Hindlimb muscle (tissue), 1 donor: ENCODE measurements at regions not wholly inside any gene's neighbourhood (a gene's known extent, or its start where the extent isn't known, plus 50 kb on each side); places are given as distances from the start of the nearest gene placed in this dataset.

ENCODE experiments used
- DNase-seq: peaks from one replicate; pipeline ENCODE4 v3.0.0-alpha.2; 2013

DNA sequence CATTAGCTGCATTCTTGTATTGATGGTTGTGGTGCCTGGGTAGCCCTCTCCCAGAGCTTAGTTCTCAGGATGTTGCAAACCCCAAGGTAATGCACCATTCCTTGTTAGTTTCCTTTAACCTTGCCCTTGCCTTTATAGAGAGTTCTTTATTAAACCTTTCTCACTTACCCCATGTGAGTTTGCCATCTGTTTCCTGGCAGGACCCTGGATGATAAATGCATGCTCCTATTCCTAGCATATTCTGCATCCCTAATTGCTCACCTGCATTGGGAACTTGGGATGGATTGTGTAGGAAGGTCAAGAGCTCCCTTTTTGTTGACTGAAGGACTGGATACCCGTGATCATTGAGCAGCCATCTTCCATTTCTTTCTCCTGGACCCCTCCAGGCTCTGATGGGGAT is 59.9 kb upstream of the AP1S2 start:
- no peak for DNase-seq

DNA sequence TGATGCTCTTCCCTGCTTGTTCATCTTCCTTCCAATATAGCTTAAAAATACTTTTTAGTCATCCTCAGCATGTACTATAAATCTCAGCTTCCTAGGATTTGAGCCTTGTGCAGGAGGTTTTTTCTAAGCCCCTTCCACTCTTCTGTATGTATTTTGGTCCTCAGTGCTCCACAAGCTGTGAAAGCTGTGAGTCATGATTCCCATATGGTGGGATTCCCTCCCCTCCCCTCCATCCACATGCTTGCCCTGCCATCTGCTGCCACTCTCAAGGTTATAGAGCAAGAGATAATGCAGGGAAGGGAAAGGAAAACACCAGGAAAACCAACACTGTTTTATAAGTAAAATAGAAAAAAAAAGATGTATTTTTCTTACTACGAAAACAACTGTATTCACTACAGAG is 58.5 kb upstream of the AP1S2 start:
- no peak for DNase-seq

DNA sequence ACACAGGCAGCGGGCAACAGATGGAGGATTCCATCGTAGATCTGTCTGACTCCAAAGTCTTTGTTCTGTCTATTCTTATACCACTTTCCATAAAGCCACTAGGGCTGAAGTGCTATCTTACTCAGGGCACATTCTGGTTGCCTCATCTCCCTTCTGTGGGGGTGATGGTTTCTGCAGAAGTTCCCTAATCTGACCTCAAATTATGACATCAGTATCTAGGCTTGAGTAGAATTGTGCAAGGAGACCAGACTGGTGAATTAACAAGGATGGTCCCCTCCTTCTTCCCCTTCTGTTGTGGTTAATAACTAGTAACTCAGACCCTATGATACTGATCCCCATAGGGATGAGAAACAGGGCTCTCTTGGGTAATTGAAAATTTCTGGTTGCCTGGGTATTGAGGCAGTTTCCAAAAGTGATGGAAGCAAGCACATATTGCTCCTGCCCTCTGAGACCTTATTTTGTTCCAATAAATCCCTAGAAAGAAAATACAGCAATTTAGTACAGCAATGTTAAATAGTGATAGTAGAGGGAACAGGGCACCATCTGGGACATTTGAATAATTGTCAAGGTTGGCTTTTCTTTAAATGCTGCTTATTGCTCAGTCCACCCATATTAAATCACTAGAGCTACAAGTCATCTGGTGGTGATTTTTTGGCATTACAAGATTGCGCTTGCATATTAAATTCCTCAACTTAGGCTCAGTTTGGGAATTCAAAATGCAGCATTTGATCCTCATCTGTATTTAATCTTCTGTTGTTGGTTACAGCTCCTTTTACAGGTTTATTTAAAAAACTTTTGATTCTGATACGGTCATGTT is 57.3 kb upstream of the AP1S2 start:
- no peak for DNase-seq

DNA sequence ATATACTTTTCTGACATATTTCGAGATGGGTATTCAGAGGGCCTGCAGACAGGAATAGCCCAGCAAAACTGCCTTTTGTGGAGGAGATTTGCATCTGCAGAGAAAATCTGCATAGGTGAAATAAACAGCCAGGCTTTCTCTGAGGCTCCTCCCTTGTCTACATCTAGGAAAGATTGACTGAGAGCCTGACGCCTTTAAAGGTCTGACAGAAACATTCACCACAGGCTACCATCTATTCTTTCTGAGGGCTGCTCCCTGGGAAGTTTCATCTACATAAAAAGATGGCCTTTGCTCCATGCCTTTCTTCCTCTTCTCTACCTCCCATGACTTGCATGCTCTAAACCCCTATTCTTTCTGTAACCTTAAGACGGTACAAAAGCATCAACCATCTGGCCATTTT is 55.0 kb upstream of the AP1S2 start:
- DNase-seq = no peak

DNA sequence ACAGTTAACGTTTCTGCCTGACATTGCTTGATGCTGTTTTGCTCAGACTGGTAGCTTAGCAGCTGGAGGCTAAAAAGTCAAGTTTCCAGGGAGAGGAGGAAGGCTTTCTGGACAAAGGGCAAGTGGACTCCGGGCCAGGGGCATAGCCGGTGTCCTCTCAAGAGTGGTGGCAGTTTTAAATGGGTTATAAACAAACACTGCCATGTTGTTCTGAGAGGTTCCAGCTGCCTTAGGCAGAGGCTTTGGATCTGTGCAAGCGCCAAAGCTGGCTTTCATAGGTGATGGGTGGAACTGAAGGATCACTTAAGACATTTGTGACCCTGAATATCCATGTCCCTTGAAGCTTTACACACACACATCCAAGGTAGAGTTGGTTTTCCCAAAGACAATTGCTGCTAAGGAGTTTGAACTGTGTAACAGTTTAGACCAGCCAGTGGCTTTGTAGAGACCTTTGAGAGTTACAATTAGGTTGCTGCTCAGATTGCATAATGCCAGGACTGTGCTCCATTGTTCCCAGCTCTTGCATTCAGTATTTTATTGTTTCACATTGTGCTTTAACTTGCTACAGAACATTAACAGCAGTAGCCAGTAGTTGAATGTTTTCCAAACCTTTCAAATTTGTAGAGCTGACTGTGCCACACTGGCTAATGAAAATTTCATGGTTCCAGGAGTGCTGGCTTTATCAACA is 54.1 kb upstream of the AP1S2 start:
- no peak for DNase-seq

DNA sequence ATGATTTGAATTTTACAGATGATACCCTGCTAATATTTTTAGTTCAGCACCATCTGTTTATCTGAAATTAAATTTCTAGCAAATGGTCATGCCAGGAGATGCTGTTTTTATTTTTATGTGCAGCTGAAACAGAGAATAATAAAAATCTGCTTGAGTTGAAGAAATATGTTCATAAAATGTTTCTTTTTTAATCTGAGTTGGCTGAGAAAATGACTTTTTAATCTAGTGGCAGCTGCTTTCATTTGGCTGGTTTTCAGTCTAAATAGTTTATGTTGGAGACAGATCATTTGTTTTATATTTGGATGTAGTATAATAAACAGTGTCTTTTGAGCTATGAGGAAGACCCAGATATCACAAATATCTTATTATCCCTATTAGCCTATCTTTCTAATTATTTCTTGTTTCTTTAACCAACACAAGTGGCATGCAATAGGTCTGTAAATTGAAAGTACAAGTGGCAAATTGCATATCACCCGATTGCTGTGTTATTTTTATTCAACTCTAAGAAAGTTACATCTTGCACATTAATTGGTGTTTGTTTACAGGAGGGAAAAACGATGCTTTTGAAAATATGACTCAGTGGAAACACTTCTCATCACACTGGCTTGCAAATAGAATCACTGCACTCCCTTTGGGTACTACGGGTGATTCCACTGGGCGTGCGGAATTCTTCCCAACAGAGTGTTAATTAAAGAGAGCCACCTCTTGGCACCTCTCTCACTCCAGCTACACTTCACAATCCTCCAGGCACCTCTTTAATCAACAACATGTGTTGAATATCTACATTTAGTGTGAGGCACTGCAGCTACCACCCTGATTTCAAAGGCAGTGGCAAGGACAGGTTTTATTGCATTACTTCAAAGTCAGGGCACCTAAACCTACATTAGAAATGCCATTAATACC is 51.7 kb upstream of the AP1S2 start:
- no peak for DNase-seq
